HCT116 (cell line): ENCODE measurements at regions not wholly inside any gene's neighbourhood (a gene's known extent, or its start where the extent isn't known, plus 50 kb on each side); places are given as distances from the start of the nearest gene placed in this dataset.

Source experiments
- ATAC-seq: fragments of 200-7000 bp; cut with Tn5 transposase; 2 replicates; pipeline ENCODE4 v1.9.1; 2020; ENCODE audit warnings: mild to moderate bottlenecking, moderate library complexity
- BruUV-seq: library from RNA; stranded (reverse); fragments of 400-500 nt; replicated peaks from 2 replicates; lab custom pipeline; 2021; lab: Mats Ljungman, UMichigan
- CTCF ChIA-PET: fragments of 300-600 bp; sonication (Branson Sonifier 250); formaldehyde crosslinking; loops from one replicate; lab custom pipeline; 2021; ENCODE audit warnings: antibody characterized with exemption; lab: Charles Lee
- POLR2A ChIA-PET: fragments of 300-600, 350-600 bp; sonication (Branson Sonifier 250); formaldehyde crosslinking; loops from one replicate; lab custom pipeline; 2021; ENCODE audit warnings: antibody characterized with exemption; lab: Charles Lee
- RAD21 ChIA-PET, 2 experiments: fragments of 300-600 bp; sonication (Branson Sonifier 250); formaldehyde crosslinking; loops; one replicate each; lab custom pipeline; 2023; ENCODE audit warnings: low total read pairs in 2 of 2; ENCODE audit not compliant: uncharacterized antibody in 2 of 2, unreplicated experiment in 2 of 2, low non-redundant PET in 1 of 2; lab: Charles Lee
- DNase-seq: peaks from one replicate; pipeline ENCODE4 v3.0.0-alpha.2; 2010; ENCODE audit warnings: low read depth, low spot score
- H2AFZ ChIP-seq: fragments of 200-600 bp; shearing (Covaris generic), sonication (generic); 2 replicates; pipeline ENCODE4 v1.6.1; 2017; ENCODE audit warnings: low read depth, mixed run types, mixed read lengths, antibody characterized with exemption, low read length; ENCODE audit not compliant: poor library complexity, severe bottlenecking
- H3K27ac ChIP-seq: 2 replicates; pipeline ENCODE4 v1.5.1; 2012; ENCODE audit warnings: low read depth, low read length
- H3K27me3 ChIP-seq: fragments of 200-600 bp; sonication (generic); 2 replicates; pipeline ENCODE4 v1.6.1; 2016; ENCODE audit warnings: mixed run types, low read length, mixed read lengths; ENCODE audit not compliant: insufficient read depth
- H3K36me3 ChIP-seq, 2 experiments: fragments of 200-500 bp in 1 of 2; fragments of 200-600 bp in 1 of 2; sonication (Bioruptor generic) in 1 of 2; sonication (generic) in 1 of 2; 2 replicates each; pipeline versions ENCODE4 v1.5.1 to v1.6.1; 2014 to 2016; ENCODE audit warnings: low read length in 2 of 2, inconsistent platforms in 1 of 2, mixed read lengths in 1 of 2, mixed run types in 1 of 2; ENCODE audit not compliant: insufficient read depth in 2 of 2, control insufficient read depth in 1 of 2
- H3K4me1 ChIP-seq, 2 experiments: fragments of 200-600 bp in 1 of 2; sonication (generic) in 1 of 2; 2 replicates each; pipeline versions ENCODE4 v1.5.1 to v1.6.1; 2012 to 2017; ENCODE audit warnings: low read length in 2 of 2, inconsistent platforms in 1 of 2, mild to moderate bottlenecking in 1 of 2, mixed read lengths in 1 of 2, mixed run types in 1 of 2, moderate library complexity in 1 of 2; ENCODE audit not compliant: insufficient read depth in 2 of 2, control insufficient read depth in 1 of 2
- H3K4me2 ChIP-seq: fragments of 200-600 bp; sonication (generic); 2 replicates; pipeline ENCODE4 v1.6.1; 2017; ENCODE audit warnings: mixed run types, low read length, mixed read lengths
- H3K4me3 ChIP-seq, 2 experiments: fragments of 200-600 bp in 1 of 2; sonication (generic) in 1 of 2; replicated peaks in 1 of 2; 2 replicates each; pipeline ENCODE4 v1.5.1; 2011 to 2016; ENCODE audit warnings: low read length in 2 of 2, control low read depth in 1 of 2, low read depth in 1 of 2, mild to moderate bottlenecking in 1 of 2, mixed read lengths in 1 of 2, mixed run types in 1 of 2
- H3K79me2 ChIP-seq: fragments of 200-600 bp; sonication (generic); 2 replicates; pipeline ENCODE4 v1.6.1; 2017; ENCODE audit warnings: mild to moderate bottlenecking, mixed run types, low read length, moderate library complexity, mixed read lengths; ENCODE audit not compliant: insufficient read depth
- H3K9ac ChIP-seq: fragments of 200-600 bp; sonication (generic); 2 replicates; pipeline ENCODE4 v1.6.1; 2016; ENCODE audit warnings: low read length, mixed read lengths
- H3K9me2 ChIP-seq: fragments of 200-600 bp; sonication (generic), shearing (Covaris generic); 2 replicates; pipeline ENCODE4 v1.6.1; 2017; ENCODE audit warnings: mixed run types, mild to moderate bottlenecking, moderate library complexity; ENCODE audit not compliant: insufficient read depth
- H3K9me3 ChIP-seq, 2 experiments: fragments of 200-500 bp in 1 of 2; fragments of 200-600 bp in 1 of 2; sonication (Bioruptor generic) in 1 of 2; sonication (generic) in 1 of 2; 2 replicates each; pipeline ENCODE4 v1.6.1; 2014 to 2017; ENCODE audit warnings: low read length in 2 of 2, mixed read lengths in 2 of 2, inconsistent platforms in 1 of 2, low read depth in 1 of 2, mild to moderate bottlenecking in 1 of 2, mixed run types in 1 of 2, moderate library complexity in 1 of 2; ENCODE audit not compliant: control insufficient read depth in 1 of 2, insufficient read depth in 1 of 2
- H4K20me1 ChIP-seq: fragments of 200-600 bp; sonication (generic), shearing (Covaris generic); 2 replicates; pipeline ENCODE4 v1.6.1; 2017; ENCODE audit warnings: mixed run types, mild to moderate bottlenecking, moderate library complexity; ENCODE audit not compliant: insufficient read depth
- ATF3 ChIP-seq: IDR thresholded peaks from 2 replicates; pipeline ENCODE4 v1.6.1; 2012
- EZH2 ChIP-seq: fragments of 200-600 bp; sonication (generic); IDR thresholded peaks from 2 replicates; pipeline ENCODE4 v1.6.1; 2017; ENCODE audit warnings: antibody characterized with exemption, mixed run types
- EZH2phosphoT487 ChIP-seq: fragments of 200-600 bp; IDR thresholded peaks from 2 replicates; pipeline ENCODE4 v1.6.1; 2018; ENCODE audit warnings: antibody characterized with exemption, borderline replicate concordance
- SP1 ChIP-seq: IDR thresholded peaks from 2 replicates; pipeline ENCODE4 v1.6.1; 2012; ENCODE audit warnings: low read depth
- YY1 ChIP-seq: IDR thresholded peaks from 2 replicates; pipeline ENCODE4 v1.6.1; 2011; ENCODE audit warnings: low read length, low read depth, moderate library complexity, mild to moderate bottlenecking; ENCODE audit not compliant: insufficient replicate concordance; ENCODE audit errors: extremely low read depth
- ZFX ChIP-seq: fragments of 450-650 bp; IDR thresholded peaks from 2 replicates; pipeline ENCODE4 v1.6.1; 2017
- intact Hi-C: fragments of 100-400 bp; cut with micrococcal nuclease; formaldehyde crosslinking; loops from 2 replicates; pipeline ENCODE4 v1.10.0; 2022

GRCh38 chr1:56345831-56346230, 233.5 kb downstream of the PLPP3 start:
- CTCF ChIA-PET, result no interaction called here

DNA sequence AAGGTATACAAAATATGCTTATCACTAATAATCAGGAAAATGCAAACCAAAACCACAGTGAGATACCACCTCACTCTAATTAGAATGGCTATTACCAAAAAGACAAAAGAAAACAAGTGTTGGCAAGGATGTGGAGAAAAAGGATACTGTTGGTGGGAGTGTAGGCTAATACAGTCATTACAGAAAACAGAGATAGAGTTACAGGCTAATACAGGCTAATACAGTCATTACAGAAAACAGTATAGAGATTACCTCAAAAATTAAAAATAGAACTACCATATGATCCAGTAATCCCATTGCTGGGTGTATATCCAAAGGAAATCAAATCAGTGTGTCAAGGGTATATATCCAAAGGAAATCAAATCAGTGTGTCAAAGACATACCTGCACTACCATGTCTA, 238.4 kb downstream of the PLPP3 start:
- Histone ChIP-seq H3K27ac (no peak overlapping the region), H4K20me1 (no peaks in the 10 kb centered on the region), H3K4me2 (no peak overlapping the region), H3K9me2 (no peaks in the 10 kb centered on the region; the same call in 1 of the 2 replicates), H3K27me3 (no peaks in the 10 kb centered on the region), H2AFZ (no peak overlapping the region), H3K4me1 (no peaks in the 10 kb centered on the region), H3K36me3 (no peaks in the 10 kb centered on the region), H3K9ac (no peak overlapping the region), H3K9me3 (no peaks in the 10 kb centered on the region), H3K79me2 (no peaks in the 10 kb centered on the region), H3K4me3 (no peak overlapping the region)
- CTCF ChIA-PET, result no interaction called here
- TF ChIP-seq ATF3 (no peak), YY1 (no peak), EZH2phosphoT487 (no peak)
- DNase-seq (no peak), ATAC-seq (no peak)
- intact Hi-C loops, result no loop called here
- POLR2A ChIA-PET, result no interaction called here
- RAD21 ChIA-PET, result no interaction called here
- no TSS peak for BruUV-seq

More at GRCh38 chr1:56345831-56346230, 233.5 kb downstream of the PLPP3 start:
- Histone ChIP-seq H2AFZ (no peak overlapping the region), H3K9me3 (no peaks in the 10 kb centered on the region), H3K9ac (no peak overlapping the region), H3K27ac (no peak overlapping the region), H3K4me2 (no peak overlapping the region), H4K20me1 (no peaks in the 10 kb centered on the region), H3K4me1 (no peaks in the 10 kb centered on the region), H3K9me2 (no peaks in the 10 kb centered on the region), H3K27me3 (no peaks in the 10 kb centered on the region), H3K79me2 (no peaks in the 10 kb centered on the region), H3K36me3 (no peaks in the 10 kb centered on the region), H3K4me3 (no peak overlapping the region)
- BruUV-seq, result no TSS peak
- ChIA-PET POLR2A (no interaction called here), RAD21 (no interaction called here)
- TF ChIP-seq ZFX (no peak), EZH2 (no peak), SP1 (no peak)
- intact Hi-C loops, result no loop called here
- no peak for ATAC-seq
- no peak for DNase-seq
